Activated CD4-positive, alpha-beta T cell treated with anti-CD3 and anti-CD28 coated beads, Interleukin-2, amount 50 U/mL, for 48 hours (primary cell): ENCODE measurements at regions not wholly inside any gene's neighbourhood (a gene's known extent, or its start where the extent isn't known, plus 50 kb on each side); places are given as distances from the start of the nearest gene placed in this dataset.

Experiments
- DNase-seq, 2 experiments: peaks; one replicate each; pipeline ENCODE4 v3.0.0-alpha.2; 2020

- no peak for DNase-seq
These were observed 560.5 kb downstream of the MID1IP1 start for GRCh38 chrX:39361736-39362135.

GRCh38 chrX:39367416-39367815 is 566.2 kb downstream of the MID1IP1 start:
- DNase-seq = no peak

- no peak for DNase-seq
These were observed 570.9 kb downstream of the MID1IP1 start for GRCh38 chrX:39372115-39372514.

- DNase-seq = no peak
These were observed 575.9 kb downstream of the MID1IP1 start for GRCh38 chrX:39377157-39377556.

- no peak for DNase-seq
These were observed 576.5 kb downstream of the MID1IP1 start for GRCh38 chrX:39377773-39378172.

- no peak for DNase-seq
These were observed 580.2 kb downstream of the MID1IP1 start for GRCh38 chrX:39381422-39381821.

GRCh38 chrX:39384996-39385395 is 583.7 kb downstream of the MID1IP1 start:
- DNase-seq = no peak

GRCh38 chrX:39388730-39389129 is 587.5 kb downstream of the MID1IP1 start:
- no peak for DNase-seq

GRCh38 chrX:39396358-39396995 is 595.2 kb downstream of the MID1IP1 start:
- no peak for DNase-seq

- DNase-seq = no peak
These were observed 596.4 kb downstream of the MID1IP1 start for GRCh38 chrX:39397561-39398199.

- DNase-seq = no peak
These were observed 597.1 kb downstream of the MID1IP1 start for GRCh38 chrX:39398215-39398962.

GRCh38 chrX:39398963-39399261 is 597.7 kb downstream of the MID1IP1 start:
- no peak for DNase-seq

- no peak for DNase-seq
These were observed 598.1 kb downstream of the MID1IP1 start for GRCh38 chrX:39399387-39399786.

- DNase-seq = no peak
These were observed 600.3 kb downstream of the MID1IP1 start for GRCh38 chrX:39401483-39402110.

GRCh38 chrX:39402158-39402557 is 600.9 kb downstream of the MID1IP1 start:
- DNase-seq = no peak

- no peak for DNase-seq
These were observed 605.5 kb downstream of the MID1IP1 start for GRCh38 chrX:39406799-39407198.

- no peak for DNase-seq
These were observed 608.1 kb downstream of the MID1IP1 start for GRCh38 chrX:39409246-39409917.

GRCh38 chrX:39414290-39414854 is 613.1 kb downstream of the MID1IP1 start:
- DNase-seq = no peak

- no peak for DNase-seq
These were observed 615.4 kb downstream of the MID1IP1 start for GRCh38 chrX:39416547-39417260.

- DNase-seq = no peak
These were observed 617.0 kb downstream of the MID1IP1 start for GRCh38 chrX:39418254-39418704.

GRCh38 chrX:39418731-39419638 is 617.7 kb downstream of the MID1IP1 start:
- DNase-seq = no peak
